K562 (cell line): ENCODE measurements at regions not wholly inside any gene's neighbourhood (a gene's known extent, or its start where the extent isn't known, plus 50 kb on each side); places are given as distances from the start of the nearest gene placed in this dataset.

Experiments
- ATAC-seq: fragments of 200-7000 bp; cut with Tn5 transposase; 3 replicates; pipeline ENCODE4 v1.9.1; 2020; ENCODE audit warnings: moderate library complexity
- BruUV-seq: library from RNA; stranded (reverse); fragments of 400-500 nt; replicated peaks from 2 replicates; lab custom pipeline; 2021; lab: Mats Ljungman, UMichigan
- CTCF ChIA-PET: fragments of 300-600 bp; formaldehyde crosslinking; extraction: SDS; loops from one replicate; lab custom pipeline; 2021; ENCODE audit warnings: low intra/inter-chr PET ratio; lab: Yijun Ruan, JAX
- POLR2A ChIA-PET: fragments of 300-600, 350-650 bp; sonication (Branson Sonifier 250); formaldehyde crosslinking; extraction: SDS; loops from one replicate; lab custom pipeline; 2021; ENCODE audit warnings: antibody characterized with exemption, inconsistent platforms; lab: Yijun Ruan, JAX
- DNase-seq, 4 experiments: peaks; one replicate each; pipeline versions ENCODE4 v3.0.0 to v3.0.0-alpha.2; 2011 to 2018; ENCODE audit warnings: low spot score in 3 of 4, mixed read lengths in 3 of 4; ENCODE audit errors: extremely low read depth in 1 of 4
- FAIRE-seq: peaks from 2 replicates; lab custom pipeline; 2011; peaks lifted over from hg19 to GRCh38; lab: Jason Lieb, UNC
- H2AFZ ChIP-seq: 2 replicates; pipeline ENCODE4 v1.6.0; 2011; ENCODE audit warnings: low read depth, low read length, control low read depth, inconsistent platforms
- H3K27ac ChIP-seq: fragments of 200-600 bp; 3 replicates; pipeline ENCODE4 v1.8.0; 2011; ENCODE audit warnings: low read depth, mild to moderate bottlenecking, control low read depth, inconsistent platforms, low read length, moderate library complexity, mixed read lengths; ENCODE audit errors: extremely low read depth
- H3K27me3 ChIP-seq, 2 experiments: fragments of 300-600 bp in 1 of 2; 2 replicates in 1 of 2; 3 replicates in 1 of 2; pipeline versions ENCODE4 v1.6.0 to v1.8.0; 2011; ENCODE audit warnings: inconsistent platforms in 2 of 2, low read length in 2 of 2, mild to moderate bottlenecking in 1 of 2, mixed read lengths in 1 of 2, moderate library complexity in 1 of 2; ENCODE audit not compliant: control insufficient read depth in 2 of 2, insufficient read depth in 2 of 2
- H3K36me3 ChIP-seq: fragments of 300-600 bp; 3 replicates; pipeline ENCODE4 v1.8.0; 2011; ENCODE audit warnings: mild to moderate bottlenecking, low read length, inconsistent platforms; ENCODE audit not compliant: control insufficient read depth, insufficient read depth
- H3K4me1 ChIP-seq, 2 experiments: fragments of 200-600 bp in 1 of 2; replicated peaks in 1 of 2; 2 replicates in 1 of 2; 3 replicates in 1 of 2; pipeline versions ENCODE4 v1.5.1 to v1.8.0; 2011; ENCODE audit warnings: inconsistent platforms in 2 of 2, low read length in 2 of 2, mild to moderate bottlenecking in 1 of 2, mixed read lengths in 1 of 2, moderate library complexity in 1 of 2; ENCODE audit not compliant: control insufficient read depth in 2 of 2, insufficient read depth in 2 of 2
- H3K4me2 ChIP-seq: 2 replicates; pipeline ENCODE4 v1.6.1; 2011; ENCODE audit warnings: low read length, control low read depth, inconsistent platforms, mixed read lengths; ENCODE audit not compliant: insufficient read depth
- H3K4me3 ChIP-seq: fragments of 200-600 bp; sonication (generic), shearing (Covaris generic); 2 replicates; pipeline ENCODE4 v1.5.1; 2016; ENCODE audit warnings: control low read depth, inconsistent platforms
- H3K79me2 ChIP-seq: fragments of 200-600 bp; 3 replicates; pipeline ENCODE4 v1.8.0; 2011; ENCODE audit warnings: low read length, inconsistent platforms; ENCODE audit not compliant: control insufficient read depth, insufficient read depth
- H3K9ac ChIP-seq, 2 experiments: 2 replicates each; pipeline versions ENCODE4 v1.6.0 to v1.6.1; 2011; ENCODE audit warnings: low read depth in 2 of 2, low read length in 2 of 2, control low read depth in 1 of 2, inconsistent platforms in 1 of 2, mild to moderate bottlenecking in 1 of 2, mixed read lengths in 1 of 2; ENCODE audit not compliant: insufficient read depth in 1 of 2
- H3K9me1 ChIP-seq: one replicate; pipeline ENCODE4 v1.6.0; 2011; ENCODE audit warnings: inconsistent platforms, mild to moderate bottlenecking, low read length, moderate library complexity; ENCODE audit not compliant: control insufficient read depth, insufficient read depth
- H3K9me3 ChIP-seq: replicated peaks from 2 replicates; pipeline ENCODE4 v1.5.1; 2011; ENCODE audit warnings: low read depth, low read length, inconsistent platforms; ENCODE audit not compliant: control insufficient read depth, insufficient read depth
- H4K20me1 ChIP-seq: replicated peaks from 2 replicates; pipeline ENCODE4 v1.6.1; 2011; ENCODE audit warnings: low read length, inconsistent platforms, mixed read lengths; ENCODE audit not compliant: control insufficient read depth, insufficient read depth
- ETS2 ChIP-seq: IDR thresholded peaks from 2 replicates; pipeline ENCODE4 v1.6.1; 2016; ENCODE audit warnings: borderline replicate concordance, missing genetic modification characterization, mild to moderate bottlenecking, moderate library complexity, missing compliant biosample characterization; ENCODE audit not compliant: poor library complexity, severe bottlenecking
- GATAD2B ChIP-seq: fragments of 450-650 bp; IDR thresholded peaks from 2 replicates; pipeline ENCODE4 v1.6.1; 2017; ENCODE audit warnings: mild to moderate bottlenecking, borderline replicate concordance
- NBN ChIP-seq: fragments of 450-650 bp; IDR thresholded peaks from 2 replicates; pipeline ENCODE4 v1.6.1; 2016; ENCODE audit warnings: low read depth, mild to moderate bottlenecking
- TCFL5 ChIP-seq: fragments of 250-450 bp; sonication (Bioruptor Pico); conservative IDR thresholded peaks from 2 replicates; pipeline ENCODE4 v1.6.1; 2021; ENCODE audit warnings: mild to moderate bottlenecking, moderate library complexity, matching md5 sums
- TEAD1 ChIP-seq, 2 experiments: fragments of 450-650 bp in 1 of 2; sonication (generic) in 1 of 2; formaldehyde crosslinking; IDR thresholded peaks; 2 replicates each; pipeline versions ENCODE4 v1.4.0 to v1.8.0; 2020 to 2022; ENCODE audit warnings: mild to moderate bottlenecking in 2 of 2, missing genetic modification reagents in 1 of 2
- THRA ChIP-seq: fragments of 450-650 bp; IDR thresholded peaks from 2 replicates; pipeline ENCODE4 v1.6.1; 2017; ENCODE audit warnings: mild to moderate bottlenecking, moderate library complexity
- ZFP36 ChIP-seq: fragments of 150-350 bp; IDR thresholded peaks from 2 replicates; pipeline ENCODE4 v1.6.1; 2018; ENCODE audit warnings: low read length, low read depth; ENCODE audit not compliant: partially characterized antibody
- ZNF143 ChIP-seq: sonication (generic); formaldehyde crosslinking; IDR thresholded peaks from 2 replicates; pipeline ENCODE4 v1.9.0; 2022; ENCODE audit warnings: mild to moderate bottlenecking, missing genetic modification reagents
- WGBS: fragments of 100-300 bp; shearing (Covaris generic); methylation state at CpG from one replicate; pipeline ENCODE4 v1.1.6; 2016; ENCODE audit warnings: low coverage, mixed read lengths; ENCODE audit not compliant: insufficient coverage; ENCODE audit errors: missing lambda C conversion rate; 5-methylcytosine and 5-hydroxymethylcytosine counted together
- in situ Hi-C: fragments of 300-500 bp; cut with MboI; formaldehyde crosslinking; loops from 4 replicates; pipeline ENCODE4 v1.15.0; 2018; ENCODE audit warnings: inconsistent platforms, mixed read lengths
- intact Hi-C: fragments of 100-400 bp; cut with micrococcal nuclease; formaldehyde crosslinking; loops from 2 replicates; pipeline ENCODE4 v1.14.2; 2022
- TF ChIP-seq, protein P1 (sequence below): sonication (generic); formaldehyde crosslinking; IDR thresholded peaks from 2 replicates; pipeline ENCODE4 v1.8.0; 2022; ENCODE audit warnings: mild to moderate bottlenecking, missing genetic modification reagents

DNA sequence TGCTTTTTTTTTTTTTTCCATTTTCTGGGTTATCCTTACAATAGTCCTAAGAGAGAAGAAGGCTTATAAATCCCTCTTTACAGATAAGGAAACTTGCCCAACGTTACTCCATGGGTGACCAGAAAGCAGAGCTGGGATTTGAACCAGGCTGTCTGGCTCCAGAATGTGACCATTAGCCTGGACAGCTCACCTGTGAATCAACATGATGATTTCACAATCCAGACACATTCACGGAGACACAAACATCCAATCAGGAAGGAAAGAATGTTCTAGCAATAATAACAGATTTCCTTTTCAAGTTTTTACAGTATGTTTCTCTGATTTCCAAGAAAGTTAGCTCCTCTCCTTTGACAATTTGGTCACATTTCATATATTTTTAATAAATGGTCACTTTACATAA is 118.3 kb downstream of the GALC start (continued):
- TF ChIP-seq, protein P1, sequence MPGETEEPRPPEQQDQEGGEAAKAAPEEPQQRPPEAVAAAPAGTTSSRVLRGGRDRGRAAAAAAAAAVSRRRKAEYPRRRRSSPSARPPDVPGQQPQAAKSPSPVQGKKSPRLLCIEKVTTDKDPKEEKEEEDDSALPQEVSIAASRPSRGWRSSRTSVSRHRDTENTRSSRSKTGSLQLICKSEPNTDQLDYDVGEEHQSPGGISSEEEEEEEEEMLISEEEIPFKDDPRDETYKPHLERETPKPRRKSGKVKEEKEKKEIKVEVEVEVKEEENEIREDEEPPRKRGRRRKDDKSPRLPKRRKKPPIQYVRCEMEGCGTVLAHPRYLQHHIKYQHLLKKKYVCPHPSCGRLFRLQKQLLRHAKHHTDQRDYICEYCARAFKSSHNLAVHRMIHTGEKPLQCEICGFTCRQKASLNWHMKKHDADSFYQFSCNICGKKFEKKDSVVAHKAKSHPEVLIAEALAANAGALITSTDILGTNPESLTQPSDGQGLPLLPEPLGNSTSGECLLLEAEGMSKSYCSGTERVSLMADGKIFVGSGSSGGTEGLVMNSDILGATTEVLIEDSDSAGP, result no peak
- TF ChIP-seq TEAD1 (CRISPR knock-in tag; IDR thresholded peaks at IDR 0.05) (no peak), ETS2 (tag) (no peak), ZNF143 (CRISPR knock-in tag) (no peak), THRA (no peak), ZFP36 (no peak), TCFL5 (CRISPR knock-in tag) (no peak), NBN (no peak)

DNA sequence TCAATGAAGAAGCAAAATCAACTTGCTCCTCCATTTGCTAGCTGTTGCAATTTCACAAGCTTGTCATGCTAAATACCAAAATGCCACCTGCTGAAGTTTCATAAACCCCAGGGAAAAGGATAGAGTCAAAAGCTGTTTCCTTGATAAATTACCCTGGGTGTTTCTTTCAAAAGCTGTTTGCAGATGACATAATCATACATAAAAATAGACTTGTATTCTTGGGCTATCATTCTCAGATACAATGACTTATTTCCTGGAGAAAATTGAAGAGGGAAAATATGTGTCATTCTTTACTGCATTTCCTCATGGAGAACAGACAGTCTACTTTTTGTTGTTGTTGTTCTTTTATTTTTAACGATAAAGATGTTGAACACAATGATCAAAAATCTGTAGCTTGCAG is 119.2 kb downstream of the GALC start:
- no peak for TF ChIP-seq GATAD2B
- H3K36me3 ChIP-seq, result no peaks in the 10 kb centered on the region
- BruUV-seq, result no TSS peak
- H3K27ac ChIP-seq, result no peak overlapping the region
- no peaks in the 10 kb centered on the region for H3K27me3 ChIP-seq
- H3K9ac ChIP-seq, result no peak overlapping the region
- ATAC-seq (no peak), DNase-seq (no peak), FAIRE-seq (no peak)
- no peaks in the 10 kb centered on the region for H3K4me1 ChIP-seq
- intact Hi-C loops (no loop called here), in situ Hi-C loops (no loop called here)
- H3K79me2 ChIP-seq, result no peaks in the 10 kb centered on the region
- CTCF ChIA-PET, result no interaction called here
- POLR2A ChIA-PET, result no interaction called here
- WGBS, result 0% methylated on average over 1 of the region's 1 CpG
- H4K20me1 ChIP-seq, result no peaks in the 10 kb centered on the region
- no peak overlapping the region for H2AFZ ChIP-seq
- no peak overlapping the region for H3K4me2 ChIP-seq
- H3K9me1 ChIP-seq, result no peaks in the 10 kb centered on the region
- H3K9me3 ChIP-seq, result no peaks in the 10 kb centered on the region
- H3K4me3 ChIP-seq, result no peak overlapping the region
